Activated naive CD8-positive, alpha-beta T cell treated with anti-CD3 and anti-CD28 coated beads for 36 hours (primary cell): ENCODE measurements at regions not wholly inside any gene's neighbourhood (a gene's known extent, or its start where the extent isn't known, plus 50 kb on each side); places are given as distances from the start of the nearest gene placed in this dataset.
"Not testable (repeated sequence)": the region's sequence is repeated elsewhere in the genome, so short reads cannot be mapped to it uniquely, and the experiment has no call there.

Source experiments
- DNase-seq: peaks from one replicate; pipeline ENCODE4 v3.0.0; 2021
- H3K27ac Mint-ChIP-seq: one replicate; pipeline ENCODE4 v1.8.0; 2022; ENCODE audit warnings: mild to moderate bottlenecking, moderate library complexity, mixed read lengths
- H3K27me3 Mint-ChIP-seq: one replicate; pipeline ENCODE4 v1.8.0; 2022; ENCODE audit warnings: mild to moderate bottlenecking, mixed read lengths
- H3K36me3 Mint-ChIP-seq: one replicate; pipeline ENCODE4 v1.8.0; 2021; ENCODE audit warnings: mild to moderate bottlenecking, mixed read lengths
- H3K4me1 Mint-ChIP-seq: one replicate; pipeline ENCODE4 v1.8.0; 2021; ENCODE audit warnings: mixed read lengths
- H3K4me3 Mint-ChIP-seq: one replicate; pipeline ENCODE4 v1.8.0; 2022; ENCODE audit warnings: mild to moderate bottlenecking, moderate library complexity, mixed read lengths
- H3K9me3 Mint-ChIP-seq: one replicate; pipeline ENCODE4 v1.8.0; 2022; ENCODE audit warnings: mixed read lengths

DNA sequence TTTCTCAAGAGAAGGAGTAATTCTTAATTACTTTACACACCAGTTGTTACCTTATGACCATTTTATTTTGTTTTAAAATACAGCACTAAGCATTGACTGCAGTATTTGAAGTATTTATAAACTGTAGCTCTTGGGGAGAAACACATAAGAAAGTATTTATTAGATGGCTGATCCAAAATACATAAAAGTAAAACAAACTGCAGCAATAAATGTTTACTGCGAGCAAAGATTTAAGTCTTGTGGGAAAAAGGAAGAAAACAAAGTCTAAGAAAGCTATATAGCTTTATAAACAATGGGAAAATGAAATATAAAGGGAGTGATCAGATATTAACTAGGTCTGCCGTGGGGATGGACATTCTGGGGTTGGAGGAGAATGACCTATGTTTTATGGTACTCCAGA is 347.2 kb upstream of the ZC3H15 start:
- Mint-ChIP-seq H3K4me1 (no peaks in the 10 kb centered on the region), H3K27me3 (no peaks in the 10 kb centered on the region), H3K27ac (no peak overlapping the region), H3K4me3 (no peak overlapping the region), H3K36me3 (no peaks in the 10 kb centered on the region), H3K9me3 (peaks cover 2% of the 10 kb centered on the region)
- no peak for DNase-seq

DNA sequence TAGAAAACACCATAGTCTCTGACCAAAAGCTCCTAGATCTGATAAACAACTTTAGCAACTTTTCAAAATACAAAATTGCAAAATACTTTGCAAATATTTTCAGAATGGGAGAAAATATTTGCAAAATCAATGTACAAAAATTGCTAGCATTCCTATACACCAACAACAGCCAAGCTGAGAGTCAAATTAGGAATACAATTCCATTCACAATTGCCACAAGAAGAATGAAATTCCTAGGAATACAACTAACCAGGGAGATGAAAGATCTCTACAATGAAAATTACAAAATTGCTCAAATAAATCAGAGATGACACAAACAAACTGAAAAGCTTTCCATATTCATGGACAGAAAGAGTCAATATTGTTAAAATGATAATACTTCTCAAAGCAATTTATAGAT is 327.0 kb upstream of the ZC3H15 start:
- no peak for DNase-seq
- Mint-ChIP-seq H3K27ac (no peak overlapping the region), H3K4me1 (no peaks in the 10 kb centered on the region), H3K9me3 (peaks cover 42% of the 10 kb centered on the region), H3K36me3 (peaks cover 57% of the 10 kb centered on the region), H3K27me3 (no peaks in the 10 kb centered on the region), H3K4me3 (no peak overlapping the region)

DNA sequence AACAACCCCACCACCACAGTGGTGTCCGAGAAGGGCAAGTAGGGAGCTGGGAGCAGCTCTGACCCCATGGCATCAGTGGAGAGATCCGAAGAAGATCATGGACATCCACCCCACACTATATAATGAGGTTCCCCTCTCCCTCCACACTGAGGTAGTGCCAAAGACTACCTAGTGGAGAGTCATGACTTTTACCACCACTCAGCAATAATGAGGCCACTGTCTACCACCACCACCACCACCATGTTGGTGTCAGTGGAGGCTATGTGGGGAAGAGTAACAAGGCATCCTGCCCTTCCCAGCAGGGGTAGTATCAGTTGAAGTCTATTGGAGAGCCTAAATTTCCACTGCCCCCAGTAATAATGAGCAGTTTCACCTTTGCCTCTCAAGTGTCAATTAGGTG is 321.7 kb upstream of the ZC3H15 start:
- H3K4me3 Mint-ChIP-seq, result no peak overlapping the region
- no peak overlapping the region for H3K27ac Mint-ChIP-seq
- no peaks in the 10 kb centered on the region for H3K4me1 Mint-ChIP-seq
- H3K9me3 Mint-ChIP-seq, result peaks cover 24% of the 10 kb centered on the region
- peaks cover 47% of the 10 kb centered on the region for H3K36me3 Mint-ChIP-seq
- no peaks in the 10 kb centered on the region for H3K27me3 Mint-ChIP-seq
- no peak for DNase-seq

DNA sequence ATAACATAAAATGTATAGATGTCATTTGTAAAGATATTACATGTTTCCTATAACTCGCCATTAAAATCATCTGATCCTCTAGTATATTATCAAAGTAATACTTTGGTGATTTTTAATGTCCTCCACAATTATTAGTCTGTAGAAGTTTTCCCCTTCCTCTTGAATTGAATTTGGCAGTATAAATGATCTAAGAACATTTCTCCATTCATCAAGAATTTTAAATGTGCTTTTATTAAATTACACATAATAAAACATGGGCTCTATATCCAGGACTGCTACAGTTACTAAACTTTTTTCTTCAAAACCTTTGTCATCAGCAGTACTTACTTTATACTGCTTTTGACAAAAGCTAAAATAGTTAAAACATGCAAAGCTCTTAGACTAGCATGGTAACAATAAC is 315.4 kb upstream of the ZC3H15 start:
- Mint-ChIP-seq H3K4me3 (no peak overlapping the region), H3K27ac (no peak overlapping the region), H3K9me3 (peaks cover 5% of the 10 kb centered on the region), H3K36me3 (peaks cover 12% of the 10 kb centered on the region), H3K4me1 (no peaks in the 10 kb centered on the region), H3K27me3 (no peaks in the 10 kb centered on the region)
- DNase-seq, result no peak

GRCh38 chr2:186181625-186182024 is 304.4 kb upstream of the ZC3H15 start:
- H3K36me3 Mint-ChIP-seq, result no peaks in the 10 kb centered on the region
- no peaks in the 10 kb centered on the region for H3K9me3 Mint-ChIP-seq
- no peaks in the 10 kb centered on the region for H3K27me3 Mint-ChIP-seq
- H3K4me3 Mint-ChIP-seq, result no peak overlapping the region
- H3K27ac Mint-ChIP-seq, result no peak overlapping the region
- peaks cover 6% of the 10 kb centered on the region for H3K4me1 Mint-ChIP-seq
- DNase-seq, result no peak

DNA sequence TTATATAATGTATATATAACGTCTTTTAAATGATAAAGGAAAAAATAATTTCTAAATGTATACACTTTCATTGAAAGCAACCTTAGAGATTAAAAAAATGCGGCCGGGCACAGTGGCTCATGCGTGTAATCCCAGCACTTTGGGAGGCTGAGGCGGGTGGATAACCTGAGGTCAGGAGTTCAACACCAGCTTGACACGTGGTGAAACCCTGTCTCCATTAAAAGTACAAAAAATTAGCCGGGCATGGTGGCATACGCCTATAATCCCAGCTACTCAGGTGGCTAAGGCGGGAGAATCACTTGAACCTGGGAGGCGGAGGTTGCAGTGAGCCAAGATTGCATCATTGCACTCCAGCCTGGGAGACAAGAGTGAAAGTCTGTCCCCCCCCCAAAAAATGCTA is 303.7 kb upstream of the ZC3H15 start:
- H3K9me3 Mint-ChIP-seq, H3K4me3 Mint-ChIP-seq, H3K27ac Mint-ChIP-seq, H3K27me3 Mint-ChIP-seq, H3K36me3 Mint-ChIP-seq, H3K4me1 Mint-ChIP-seq, DNase-seq: not testable (repeated sequence)

DNA sequence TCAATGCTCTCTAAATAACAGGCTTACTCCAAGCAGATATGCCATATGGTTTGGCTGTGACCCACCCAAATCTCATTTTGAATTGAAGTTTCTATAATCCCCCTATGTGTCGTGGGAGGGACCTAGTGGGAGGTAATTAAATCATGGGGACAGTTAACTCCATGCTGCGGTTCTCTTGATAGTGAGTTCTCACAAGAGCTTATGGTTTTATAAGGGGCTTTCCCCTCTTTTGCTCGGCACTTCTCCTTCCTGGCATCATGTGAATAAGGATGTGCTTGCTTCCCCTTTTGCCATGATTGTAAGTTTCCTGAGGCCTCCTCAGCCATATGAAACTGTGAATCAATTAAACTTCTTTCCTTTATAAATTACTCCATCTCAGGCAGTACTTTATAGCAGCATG is 302.7 kb upstream of the ZC3H15 start:
- H3K9me3 Mint-ChIP-seq, result peaks cover 1% of the 10 kb centered on the region
- DNase-seq, result no peak
- no peak overlapping the region for H3K27ac Mint-ChIP-seq
- no peaks in the 10 kb centered on the region for H3K27me3 Mint-ChIP-seq
- no peaks in the 10 kb centered on the region for H3K36me3 Mint-ChIP-seq
- H3K4me1 Mint-ChIP-seq, result peaks cover 6% of the 10 kb centered on the region
- H3K4me3 Mint-ChIP-seq, result no peak overlapping the region

- Mint-ChIP-seq H3K27me3 (no peaks in the 10 kb centered on the region), H3K4me3 (no peak overlapping the region), H3K27ac (no peak overlapping the region), H3K36me3 (peaks cover 5% of the 10 kb centered on the region), H3K4me1 (peaks cover 4% of the 10 kb centered on the region), H3K9me3 (peaks cover 1% of the 10 kb centered on the region)
- no peak for DNase-seq
These were observed 298.2 kb upstream of the ZC3H15 start for GRCh38 chr2:186187854-186188253.

- Mint-ChIP-seq H3K27me3 (no peaks in the 10 kb centered on the region), H3K4me3 (no peak overlapping the region), H3K4me1 (no peaks in the 10 kb centered on the region), H3K9me3 (peaks cover 1% of the 10 kb centered on the region), H3K27ac (no peak overlapping the region), H3K36me3 (peaks cover 5% of the 10 kb centered on the region)
- no peak for DNase-seq
These were observed 296.2 kb upstream of the ZC3H15 start for GRCh38 chr2:186189816-186190215.

GRCh38 chr2:186195696-186196095 is 290.4 kb upstream of the ZC3H15 start:
- Mint-ChIP-seq H3K9me3 (no peaks in the 10 kb centered on the region), H3K27me3 (no peaks in the 10 kb centered on the region), H3K4me1 (no peaks in the 10 kb centered on the region), H3K4me3 (no peak overlapping the region), H3K36me3 (peaks cover 3% of the 10 kb centered on the region), H3K27ac (no peak overlapping the region)
- DNase-seq, result no peak

DNA sequence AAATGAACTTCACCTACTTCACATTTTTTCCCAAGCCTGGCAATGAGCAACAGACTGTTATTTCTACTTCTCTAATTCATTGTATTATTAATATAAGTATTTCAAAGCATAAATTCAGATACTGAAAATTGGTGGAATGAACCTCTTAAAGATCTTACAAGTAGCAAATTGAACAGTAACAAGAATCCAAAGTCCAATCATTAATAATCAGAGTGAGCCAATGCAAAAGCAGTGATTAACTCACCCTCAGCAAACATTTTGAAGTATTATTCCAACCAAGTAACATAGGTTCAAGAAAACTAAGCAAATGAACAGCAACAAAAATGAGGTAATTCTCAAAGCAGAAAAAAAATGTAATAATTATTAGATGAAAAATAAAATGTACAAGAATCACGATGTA is 288.1 kb upstream of the ZC3H15 start:
- DNase-seq, result no peak
- Mint-ChIP-seq H3K4me3 (no peak overlapping the region), H3K27ac (no peak overlapping the region), H3K36me3 (peaks cover 2% of the 10 kb centered on the region), H3K9me3 (no peaks in the 10 kb centered on the region), H3K4me1 (no peaks in the 10 kb centered on the region), H3K27me3 (no peaks in the 10 kb centered on the region)

- no peaks in the 10 kb centered on the region for H3K27me3 Mint-ChIP-seq
- DNase-seq, result no peak
These were observed 287.0 kb upstream of the ZC3H15 start for GRCh38 chr2:186199029-186199428.

GRCh38 chr2:186201371-186201770 is 284.7 kb upstream of the ZC3H15 start:
- H3K27ac Mint-ChIP-seq, result no peak overlapping the region
- H3K27me3 Mint-ChIP-seq, result no peaks in the 10 kb centered on the region
- no peak overlapping the region for H3K4me3 Mint-ChIP-seq
- H3K36me3 Mint-ChIP-seq, result no peaks in the 10 kb centered on the region
- no peaks in the 10 kb centered on the region for H3K9me3 Mint-ChIP-seq
- H3K4me1 Mint-ChIP-seq, result no peaks in the 10 kb centered on the region
- DNase-seq, result no peak

More at GRCh38 chr2:186199029-186199428, 287.0 kb upstream of the ZC3H15 start:
- H3K4me3 Mint-ChIP-seq, result no peak overlapping the region
- no peaks in the 10 kb centered on the region for H3K4me1 Mint-ChIP-seq
- H3K36me3 Mint-ChIP-seq, result peaks cover 2% of the 10 kb centered on the region
- H3K27ac Mint-ChIP-seq, result no peak overlapping the region
- no peaks in the 10 kb centered on the region for H3K9me3 Mint-ChIP-seq

DNA sequence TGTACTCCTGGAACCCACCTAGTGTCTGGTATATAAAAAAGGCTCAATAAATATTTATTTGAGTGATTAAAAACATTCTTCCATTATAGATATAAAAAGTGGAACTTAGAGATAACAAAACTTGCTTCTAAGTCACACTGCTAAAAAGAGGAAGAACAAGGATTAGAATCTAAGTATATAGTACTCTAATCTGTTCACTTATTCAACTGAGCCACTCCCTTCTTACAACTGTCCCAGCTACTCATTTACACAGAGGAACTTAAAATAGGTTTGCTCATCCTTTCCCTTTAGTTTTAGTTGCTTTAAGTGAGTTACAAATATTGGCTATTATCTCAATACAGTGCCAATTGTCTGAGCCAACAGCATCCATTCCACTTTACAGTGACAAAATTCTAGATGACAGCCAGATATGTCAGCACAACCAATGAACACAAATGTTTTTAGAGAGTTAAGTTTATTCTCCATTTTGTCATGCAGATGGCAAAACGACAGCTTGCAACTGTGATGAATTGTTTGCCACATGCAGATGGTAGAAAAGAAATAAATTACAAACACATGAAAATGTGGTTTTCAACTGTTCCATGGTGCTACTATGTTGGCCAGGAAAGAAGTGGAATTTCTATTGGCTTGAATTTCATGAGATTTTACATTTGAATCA is 280.7 kb upstream of the ZC3H15 start:
- Mint-ChIP-seq H3K9me3 (no peaks in the 10 kb centered on the region), H3K36me3 (no peaks in the 10 kb centered on the region), H3K27ac (no peak overlapping the region), H3K4me3 (no peak overlapping the region), H3K27me3 (no peaks in the 10 kb centered on the region), H3K4me1 (no peaks in the 10 kb centered on the region)
- DNase-seq, result no peak

- H3K27ac Mint-ChIP-seq, result no peak overlapping the region
- DNase-seq, result no peak
- no peaks in the 10 kb centered on the region for H3K27me3 Mint-ChIP-seq
- H3K36me3 Mint-ChIP-seq, result peaks cover 3% of the 10 kb centered on the region
- H3K4me3 Mint-ChIP-seq, result no peak overlapping the region
- H3K9me3 Mint-ChIP-seq, result no peaks in the 10 kb centered on the region
- no peaks in the 10 kb centered on the region for H3K4me1 Mint-ChIP-seq
These were observed 276.5 kb upstream of the ZC3H15 start for GRCh38 chr2:186209532-186209931.

- Mint-ChIP-seq H3K27ac (no peak overlapping the region), H3K4me1 (no peaks in the 10 kb centered on the region), H3K27me3 (no peaks in the 10 kb centered on the region), H3K4me3 (no peak overlapping the region), H3K36me3 (peaks cover 20% of the 10 kb centered on the region), H3K9me3 (peaks cover 4% of the 10 kb centered on the region)
- no peak for DNase-seq
These were observed 265.7 kb upstream of the ZC3H15 start for GRCh38 chr2:186220409-186220808.
